Glutamatergic neuron (in vitro differentiated cells): ENCODE measurements at regions not wholly inside any gene's neighbourhood (a gene's known extent, or its start where the extent isn't known, plus 50 kb on each side); places are given as distances from the start of the nearest gene placed in this dataset.
"Not testable (repeated sequence)": the region's sequence is repeated elsewhere in the genome, so short reads cannot be mapped to it uniquely, and the experiment has no call there.

Experiments
- DNase-seq: peaks from one replicate; pipeline ENCODE4 v3.0.0; 2022
- H3K27ac Mint-ChIP-seq: one replicate; pipeline ENCODE4 v1.8.0; 2020; ENCODE audit warnings: mild to moderate bottlenecking, mixed read lengths, inconsistent platforms; ENCODE audit not compliant: unreplicated experiment
- H3K27me3 Mint-ChIP-seq: one replicate; pipeline ENCODE4 v1.8.0; 2020; ENCODE audit warnings: mild to moderate bottlenecking, moderate library complexity, mixed read lengths, inconsistent platforms; ENCODE audit not compliant: unreplicated experiment
- H3K36me3 Mint-ChIP-seq: one replicate; pipeline ENCODE4 v1.8.0; 2020; ENCODE audit warnings: mild to moderate bottlenecking, mixed read lengths, inconsistent platforms; ENCODE audit not compliant: unreplicated experiment
- H3K4me1 Mint-ChIP-seq: one replicate; pipeline ENCODE4 v1.8.0; 2020; ENCODE audit warnings: mild to moderate bottlenecking, low read depth, mixed read lengths, inconsistent platforms; ENCODE audit not compliant: unreplicated experiment
- H3K4me3 Mint-ChIP-seq: one replicate; pipeline ENCODE4 v1.8.0; 2020; ENCODE audit warnings: mild to moderate bottlenecking, mixed read lengths, inconsistent platforms; ENCODE audit not compliant: unreplicated experiment
- H3K9me3 Mint-ChIP-seq: one replicate; pipeline ENCODE4 v1.8.0; 2020; ENCODE audit warnings: mild to moderate bottlenecking, moderate library complexity, mixed read lengths, inconsistent platforms; ENCODE audit not compliant: unreplicated experiment
- TF ChIP-seq, protein P1 (sequence below): fragments of 200-600 bp; sonication (generic); IDR thresholded peaks from one replicate; pipeline ENCODE4 v1.5.0; 2021; ENCODE audit not compliant: partially characterized antibody, unreplicated experiment

DNA sequence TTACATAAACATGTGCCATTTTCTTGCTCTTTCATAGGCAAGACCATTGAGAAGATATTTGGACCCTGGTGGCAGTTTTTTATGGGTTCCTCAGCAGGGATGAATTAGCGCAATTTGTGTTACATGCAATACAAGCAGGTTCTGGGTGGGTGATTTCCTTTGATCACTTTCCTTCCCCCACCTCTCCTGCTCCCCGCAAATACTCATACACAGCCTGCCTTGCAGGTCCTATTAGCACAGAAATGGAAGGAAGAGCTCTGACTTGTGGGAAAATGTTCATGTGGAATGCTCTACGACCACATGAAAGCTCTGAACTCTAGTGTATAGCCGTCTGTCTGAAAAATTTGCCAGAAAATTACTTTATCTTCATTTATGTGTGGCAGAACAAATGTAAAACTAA, 361.0 kb upstream of the FAT1 start:
- Mint-ChIP-seq H3K9me3 (no peaks in the 10 kb centered on the region), H3K4me3 (no peak overlapping the region), H3K27me3 (no peaks in the 10 kb centered on the region), H3K4me1 (no peaks in the 10 kb centered on the region), H3K36me3 (no peaks in the 10 kb centered on the region), H3K27ac (no peak overlapping the region)
- TF ChIP-seq, protein P1, sequence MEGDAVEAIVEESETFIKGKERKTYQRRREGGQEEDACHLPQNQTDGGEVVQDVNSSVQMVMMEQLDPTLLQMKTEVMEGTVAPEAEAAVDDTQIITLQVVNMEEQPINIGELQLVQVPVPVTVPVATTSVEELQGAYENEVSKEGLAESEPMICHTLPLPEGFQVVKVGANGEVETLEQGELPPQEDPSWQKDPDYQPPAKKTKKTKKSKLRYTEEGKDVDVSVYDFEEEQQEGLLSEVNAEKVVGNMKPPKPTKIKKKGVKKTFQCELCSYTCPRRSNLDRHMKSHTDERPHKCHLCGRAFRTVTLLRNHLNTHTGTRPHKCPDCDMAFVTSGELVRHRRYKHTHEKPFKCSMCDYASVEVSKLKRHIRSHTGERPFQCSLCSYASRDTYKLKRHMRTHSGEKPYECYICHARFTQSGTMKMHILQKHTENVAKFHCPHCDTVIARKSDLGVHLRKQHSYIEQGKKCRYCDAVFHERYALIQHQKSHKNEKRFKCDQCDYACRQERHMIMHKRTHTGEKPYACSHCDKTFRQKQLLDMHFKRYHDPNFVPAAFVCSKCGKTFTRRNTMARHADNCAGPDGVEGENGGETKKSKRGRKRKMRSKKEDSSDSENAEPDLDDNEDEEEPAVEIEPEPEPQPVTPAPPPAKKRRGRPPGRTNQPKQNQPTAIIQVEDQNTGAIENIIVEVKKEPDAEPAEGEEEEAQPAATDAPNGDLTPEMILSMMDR: no peak
- DNase-seq: no peak

DNA sequence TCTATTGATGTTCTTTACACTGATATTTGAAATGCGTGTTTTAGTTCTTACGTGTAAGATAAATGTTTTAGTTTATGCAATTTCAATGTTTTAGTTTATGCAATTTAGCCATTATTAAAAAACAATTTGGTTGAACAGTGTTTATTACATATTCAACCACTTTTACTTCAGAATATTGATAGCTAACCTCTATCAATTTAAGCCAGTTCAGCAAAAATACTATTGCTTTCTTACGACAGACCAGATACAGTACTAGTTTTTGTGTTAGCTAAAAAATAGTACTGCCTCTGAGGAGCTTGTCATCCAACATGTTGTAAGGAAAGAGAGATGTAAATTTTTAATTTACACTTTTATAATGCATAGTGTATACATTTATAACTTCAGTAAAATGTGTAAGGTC, 361.7 kb upstream of the FAT1 start:
- no peaks in the 10 kb centered on the region for H3K36me3 Mint-ChIP-seq
- H3K27me3 Mint-ChIP-seq: no peaks in the 10 kb centered on the region
- no peak overlapping the region for H3K4me3 Mint-ChIP-seq
- no peak for DNase-seq
- H3K4me1 Mint-ChIP-seq: no peaks in the 10 kb centered on the region
- H3K9me3 Mint-ChIP-seq: no peaks in the 10 kb centered on the region
- no peak overlapping the region for H3K27ac Mint-ChIP-seq
- TF ChIP-seq, protein P1: no peak

DNA sequence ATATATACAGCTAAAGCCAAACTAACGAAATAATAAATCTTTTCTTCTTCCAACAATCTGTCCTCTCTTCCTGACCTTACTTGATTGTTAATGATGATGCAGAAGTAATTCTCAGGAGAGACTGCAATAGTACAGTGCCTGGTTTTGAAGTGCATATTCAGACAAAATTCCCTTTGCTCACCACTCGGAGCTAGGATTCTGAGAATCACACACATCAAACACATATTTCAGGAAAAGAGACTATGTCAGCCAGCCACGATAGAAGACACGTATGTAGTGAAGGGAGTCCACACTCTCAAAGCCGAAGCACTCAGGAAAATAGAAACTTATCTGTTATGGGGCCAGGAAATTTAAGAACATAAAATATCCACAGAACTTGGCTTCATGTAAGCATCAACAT, 362.5 kb upstream of the FAT1 start:
- Mint-ChIP-seq H3K27me3 (no peaks in the 10 kb centered on the region), H3K4me1 (no peaks in the 10 kb centered on the region)
- TF ChIP-seq, protein P1: no peak

DNA sequence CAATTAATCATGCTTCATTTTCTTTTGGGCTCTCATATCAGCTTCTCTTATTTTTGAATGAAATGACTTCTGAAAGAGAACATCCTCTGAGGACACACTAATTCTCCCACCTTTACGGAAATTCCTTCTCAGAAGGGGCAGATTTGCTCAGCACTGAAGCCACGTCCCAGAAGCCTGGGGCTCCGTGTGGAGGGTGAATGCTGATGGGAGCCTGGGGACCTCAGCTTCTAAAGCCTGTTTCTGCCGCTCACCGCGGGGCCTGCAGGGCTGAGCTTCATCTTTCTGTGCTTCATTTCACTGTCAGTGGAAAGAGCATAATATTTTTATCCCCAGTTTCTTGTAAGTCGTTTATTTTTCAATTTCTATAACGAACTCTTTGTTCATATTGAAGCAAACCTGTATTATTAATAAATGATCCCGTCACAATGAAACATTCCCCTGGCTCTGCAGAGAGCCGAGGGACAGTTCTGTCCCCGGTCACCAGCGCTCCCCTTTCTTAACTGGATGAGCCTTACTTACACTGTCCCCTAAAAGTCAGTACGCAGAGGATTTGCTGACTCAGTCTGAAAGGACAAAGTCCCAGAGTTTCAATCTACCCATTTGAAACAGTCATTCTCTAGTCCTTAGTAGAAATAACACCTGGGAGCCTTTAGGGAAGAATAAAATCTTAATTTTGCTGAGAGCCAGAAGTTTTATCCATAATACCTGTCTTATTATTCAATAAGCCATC, 364.6 kb upstream of the FAT1 start:
- DNase-seq: peak; percentile 28
- no peak overlapping the region for H3K27ac Mint-ChIP-seq
- H3K4me3 Mint-ChIP-seq: no peak overlapping the region
- TF ChIP-seq, protein P1: no peak
- no peaks in the 10 kb centered on the region for H3K27me3 Mint-ChIP-seq
- H3K4me1 Mint-ChIP-seq: no peaks in the 10 kb centered on the region
- H3K36me3 Mint-ChIP-seq: no peaks in the 10 kb centered on the region
- H3K9me3 Mint-ChIP-seq: no peaks in the 10 kb centered on the region

More for the DNA sequence above, 362.5 kb upstream of the FAT1 start:
- H3K36me3 Mint-ChIP-seq: no peaks in the 10 kb centered on the region
- H3K4me3 Mint-ChIP-seq: no peak overlapping the region
- no peak overlapping the region for H3K27ac Mint-ChIP-seq
- no peaks in the 10 kb centered on the region for H3K9me3 Mint-ChIP-seq
- no peak for DNase-seq

DNA sequence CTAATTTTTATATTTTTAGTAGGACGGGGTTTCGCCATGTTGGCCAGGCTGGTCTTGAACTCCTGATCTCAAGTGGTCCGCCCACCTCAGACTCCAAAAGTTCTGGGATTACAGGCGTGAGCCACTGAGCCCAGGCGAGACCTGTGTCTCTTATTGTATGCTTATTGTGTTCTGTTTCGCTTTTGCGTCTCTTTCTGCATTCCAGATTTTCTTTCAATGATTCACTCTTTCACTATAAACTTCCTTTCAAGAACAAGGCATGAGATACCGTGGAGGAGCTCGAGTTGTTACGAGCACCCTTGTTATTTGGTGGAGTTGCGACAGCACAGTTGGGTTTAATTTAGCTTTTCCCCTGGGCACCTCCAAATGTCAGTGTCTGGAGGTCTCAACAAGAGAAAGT, 366.7 kb upstream of the FAT1 start:
- no peak overlapping the region for H3K4me3 Mint-ChIP-seq
- H3K27ac Mint-ChIP-seq: no peak overlapping the region

DNA sequence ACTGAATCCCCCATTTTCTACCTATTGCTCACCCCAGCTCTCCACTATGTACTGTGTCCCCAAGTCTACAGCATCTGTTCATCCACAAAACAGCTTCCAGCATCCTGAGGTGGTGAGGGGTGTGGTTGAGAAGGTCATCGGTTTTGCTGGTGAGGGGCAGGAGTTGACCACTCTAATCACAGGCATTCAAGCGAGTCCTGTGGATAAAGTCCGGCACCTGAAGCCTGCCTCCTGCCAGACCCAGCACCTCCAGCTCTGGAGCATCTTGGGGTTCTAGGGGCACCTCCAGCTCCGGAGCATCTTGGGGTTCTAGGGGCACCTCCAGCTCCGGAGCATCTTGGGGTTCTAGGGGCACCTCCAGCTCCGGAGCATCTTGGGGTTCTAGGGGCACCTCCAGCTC, 367.2 kb upstream of the FAT1 start:
- not testable (repeated sequence) for H3K4me1 Mint-ChIP-seq, H3K36me3 Mint-ChIP-seq, H3K4me3 Mint-ChIP-seq, DNase-seq, H3K9me3 Mint-ChIP-seq, H3K27ac Mint-ChIP-seq, H3K27me3 Mint-ChIP-seq

More for the DNA sequence above, 366.7 kb upstream of the FAT1 start:
- H3K36me3 Mint-ChIP-seq: no peaks in the 10 kb centered on the region
- H3K9me3 Mint-ChIP-seq: no peaks in the 10 kb centered on the region
- H3K4me1 Mint-ChIP-seq: no peaks in the 10 kb centered on the region
- TF ChIP-seq, protein P1: no peak
- DNase-seq: no peak
- no peaks in the 10 kb centered on the region for H3K27me3 Mint-ChIP-seq
